ENCODE measurements at regions not wholly inside any gene's neighbourhood (a gene's known extent, or its start where the extent isn't known, plus 50 kb on each side); places are given as distances from the start of the nearest gene placed in this dataset.

GRCh38 chr13:81041761-81042160 is 700.8 kb upstream of the SPRY2 start:
- H3K27ac ChIP-seq (ENCODE audit: low read length), result no peak overlapping the region
- no peaks in the 10 kb centered on the region for H3K9me3 ChIP-seq (ENCODE audit: low read length)
- no peak overlapping the region for H2AFZ ChIP-seq (ENCODE audit: low read depth, low read length)
- H3K36me3 ChIP-seq (ENCODE audit: insufficient read depth, low read length), result no peaks in the 10 kb centered on the region
- H4K20me1 ChIP-seq (ENCODE audit: insufficient read depth), result no peaks in the 10 kb centered on the region
- no peaks in the 10 kb centered on the region for H3K79me2 ChIP-seq (replicated peaks; ENCODE audit: insufficient read depth, low read length)
- TF ChIP-seq MXI1 (conservative IDR thresholded peaks at IDR 0.05; ENCODE audit: poor library complexity, severe bottlenecking) (no peak), SMC3 (conservative IDR thresholded peaks at IDR 0.05; ENCODE audit: poor library complexity) (no peak), POLR2AphosphoS5 (IDR thresholded peaks at IDR 0.05) (no peak), TAF1 (IDR thresholded peaks at IDR 0.05; ENCODE audit: low read depth) (no peak), RAD21 (conservative IDR thresholded peaks at IDR 0.05) (no peak), EZH2 (IDR thresholded peaks at IDR 0.05; ENCODE audit: borderline replicate concordance, insufficient read depth, low read length, poor library complexity, severe bottlenecking) (no peak), EP300 (conservative IDR thresholded peaks at IDR 0.05; ENCODE audit: poor library complexity, severe bottlenecking) (no peak)
- TF ChIP-seq, protein P1, sequence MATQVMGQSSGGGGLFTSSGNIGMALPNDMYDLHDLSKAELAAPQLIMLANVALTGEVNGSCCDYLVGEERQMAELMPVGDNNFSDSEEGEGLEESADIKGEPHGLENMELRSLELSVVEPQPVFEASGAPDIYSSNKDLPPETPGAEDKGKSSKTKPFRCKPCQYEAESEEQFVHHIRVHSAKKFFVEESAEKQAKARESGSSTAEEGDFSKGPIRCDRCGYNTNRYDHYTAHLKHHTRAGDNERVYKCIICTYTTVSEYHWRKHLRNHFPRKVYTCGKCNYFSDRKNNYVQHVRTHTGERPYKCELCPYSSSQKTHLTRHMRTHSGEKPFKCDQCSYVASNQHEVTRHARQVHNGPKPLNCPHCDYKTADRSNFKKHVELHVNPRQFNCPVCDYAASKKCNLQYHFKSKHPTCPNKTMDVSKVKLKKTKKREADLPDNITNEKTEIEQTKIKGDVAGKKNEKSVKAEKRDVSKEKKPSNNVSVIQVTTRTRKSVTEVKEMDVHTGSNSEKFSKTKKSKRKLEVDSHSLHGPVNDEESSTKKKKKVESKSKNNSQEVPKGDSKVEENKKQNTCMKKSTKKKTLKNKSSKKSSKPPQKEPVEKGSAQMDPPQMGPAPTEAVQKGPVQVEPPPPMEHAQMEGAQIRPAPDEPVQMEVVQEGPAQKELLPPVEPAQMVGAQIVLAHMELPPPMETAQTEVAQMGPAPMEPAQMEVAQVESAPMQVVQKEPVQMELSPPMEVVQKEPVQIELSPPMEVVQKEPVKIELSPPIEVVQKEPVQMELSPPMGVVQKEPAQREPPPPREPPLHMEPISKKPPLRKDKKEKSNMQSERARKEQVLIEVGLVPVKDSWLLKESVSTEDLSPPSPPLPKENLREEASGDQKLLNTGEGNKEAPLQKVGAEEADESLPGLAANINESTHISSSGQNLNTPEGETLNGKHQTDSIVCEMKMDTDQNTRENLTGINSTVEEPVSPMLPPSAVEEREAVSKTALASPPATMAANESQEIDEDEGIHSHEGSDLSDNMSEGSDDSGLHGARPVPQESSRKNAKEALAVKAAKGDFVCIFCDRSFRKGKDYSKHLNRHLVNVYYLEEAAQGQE (IDR thresholded peaks at IDR 0.05; ENCODE audit: borderline replicate concordance), result no peak
- TF ChIP-seq, protein P2, sequence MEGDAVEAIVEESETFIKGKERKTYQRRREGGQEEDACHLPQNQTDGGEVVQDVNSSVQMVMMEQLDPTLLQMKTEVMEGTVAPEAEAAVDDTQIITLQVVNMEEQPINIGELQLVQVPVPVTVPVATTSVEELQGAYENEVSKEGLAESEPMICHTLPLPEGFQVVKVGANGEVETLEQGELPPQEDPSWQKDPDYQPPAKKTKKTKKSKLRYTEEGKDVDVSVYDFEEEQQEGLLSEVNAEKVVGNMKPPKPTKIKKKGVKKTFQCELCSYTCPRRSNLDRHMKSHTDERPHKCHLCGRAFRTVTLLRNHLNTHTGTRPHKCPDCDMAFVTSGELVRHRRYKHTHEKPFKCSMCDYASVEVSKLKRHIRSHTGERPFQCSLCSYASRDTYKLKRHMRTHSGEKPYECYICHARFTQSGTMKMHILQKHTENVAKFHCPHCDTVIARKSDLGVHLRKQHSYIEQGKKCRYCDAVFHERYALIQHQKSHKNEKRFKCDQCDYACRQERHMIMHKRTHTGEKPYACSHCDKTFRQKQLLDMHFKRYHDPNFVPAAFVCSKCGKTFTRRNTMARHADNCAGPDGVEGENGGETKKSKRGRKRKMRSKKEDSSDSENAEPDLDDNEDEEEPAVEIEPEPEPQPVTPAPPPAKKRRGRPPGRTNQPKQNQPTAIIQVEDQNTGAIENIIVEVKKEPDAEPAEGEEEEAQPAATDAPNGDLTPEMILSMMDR (IDR thresholded peaks at IDR 0.05; ENCODE audit: poor library complexity, severe bottlenecking), result no peak
- no peak overlapping the region for H3K4me2 ChIP-seq (ENCODE audit: low read length)
- H3K9me2 ChIP-seq (ENCODE audit: insufficient read depth, low read length), result no peaks in the 10 kb centered on the region
- no peak overlapping the region for H3K4me3 ChIP-seq (ENCODE audit: low read length)
- no peak overlapping the region for H3K9ac ChIP-seq (ENCODE audit: low read length)
- no peaks in the 10 kb centered on the region for H3F3A ChIP-seq (ENCODE audit: insufficient read depth, low read length, poor library complexity, severe bottlenecking)
- no peaks in the 10 kb centered on the region for H3K27me3 ChIP-seq (ENCODE audit: insufficient read depth, low read depth, low read length)

DNA sequence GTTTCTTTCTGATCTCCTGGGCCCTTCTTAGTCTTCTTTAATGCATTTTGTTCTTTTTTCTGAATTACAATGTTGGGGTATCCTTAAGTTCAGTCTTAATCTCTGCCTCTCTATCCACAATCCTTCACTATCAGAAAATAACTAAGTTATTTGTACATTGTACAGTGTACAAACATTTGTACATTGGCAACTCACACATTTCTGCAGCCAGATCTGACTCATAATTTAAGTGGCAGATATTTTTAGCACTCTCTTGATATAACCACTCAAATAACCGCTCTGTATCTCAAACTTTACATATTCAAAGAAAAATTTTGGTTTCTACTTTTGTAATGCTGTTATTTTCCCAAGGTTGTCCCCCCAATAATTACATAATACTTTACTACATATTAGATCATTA is 691.1 kb upstream of the SPRY2 start:
- Histone ChIP-seq H3F3A (ENCODE audit: insufficient read depth, low read length, poor library complexity, severe bottlenecking) (no peaks in the 10 kb centered on the region), H2AFZ (ENCODE audit: low read depth, low read length) (no peak overlapping the region), H3K27ac (ENCODE audit: low read length) (no peak overlapping the region), H3K9me2 (ENCODE audit: insufficient read depth, low read length) (no peaks in the 10 kb centered on the region), H3K4me2 (ENCODE audit: low read length) (no peak overlapping the region), H3K36me3 (ENCODE audit: insufficient read depth, low read length) (no peaks in the 10 kb centered on the region), H4K20me1 (ENCODE audit: insufficient read depth) (no peaks in the 10 kb centered on the region), H3K4me3 (ENCODE audit: low read length) (no peak overlapping the region), H3K9ac (ENCODE audit: low read length) (no peak overlapping the region), H3K9me3 (ENCODE audit: low read length) (no peaks in the 10 kb centered on the region), H3K27me3 (ENCODE audit: insufficient read depth, low read depth, low read length) (no peaks in the 10 kb centered on the region), H3K79me2 (replicated peaks; ENCODE audit: insufficient read depth, low read length) (no peaks in the 10 kb centered on the region)
- TF ChIP-seq TAF1 (IDR thresholded peaks at IDR 0.05; ENCODE audit: low read depth), result no peak
- TF ChIP-seq, protein P1 (IDR thresholded peaks at IDR 0.05; ENCODE audit: borderline replicate concordance), result no peak
- no peak for TF ChIP-seq RAD21 (conservative IDR thresholded peaks at IDR 0.05)
- no peak for TF ChIP-seq EZH2 (IDR thresholded peaks at IDR 0.05; ENCODE audit: borderline replicate concordance, insufficient read depth, low read length, poor library complexity, severe bottlenecking)
- TF ChIP-seq SMC3 (conservative IDR thresholded peaks at IDR 0.05; ENCODE audit: poor library complexity), result no peak
- TF ChIP-seq, protein P2 (IDR thresholded peaks at IDR 0.05; ENCODE audit: poor library complexity, severe bottlenecking), result no peak
- TF ChIP-seq EP300 (conservative IDR thresholded peaks at IDR 0.05; ENCODE audit: poor library complexity, severe bottlenecking), result no peak
- no peak for TF ChIP-seq POLR2AphosphoS5 (IDR thresholded peaks at IDR 0.05)
- TF ChIP-seq MXI1 (conservative IDR thresholded peaks at IDR 0.05; ENCODE audit: poor library complexity, severe bottlenecking), result no peak
